22Rv1 (cell line): ENCODE measurements at regions not wholly inside any gene's neighbourhood (a gene's known extent, or its start where the extent isn't known, plus 50 kb on each side); places are given as distances from the start of the nearest gene placed in this dataset.

Experiments used
- ZFX ChIP-seq: fragments of 450-650 bp; IDR thresholded peaks from 2 replicates; pipeline ENCODE4 v1.6.1; 2017; ENCODE audit warnings: antibody characterized with exemption, borderline replicate concordance
- TF ChIP-seq, protein P1 (sequence below): fragments of 450-650 bp; IDR thresholded peaks from 2 replicates; pipeline ENCODE4 v1.5.1; 2017; ENCODE audit warnings: mild to moderate bottlenecking

DNA sequence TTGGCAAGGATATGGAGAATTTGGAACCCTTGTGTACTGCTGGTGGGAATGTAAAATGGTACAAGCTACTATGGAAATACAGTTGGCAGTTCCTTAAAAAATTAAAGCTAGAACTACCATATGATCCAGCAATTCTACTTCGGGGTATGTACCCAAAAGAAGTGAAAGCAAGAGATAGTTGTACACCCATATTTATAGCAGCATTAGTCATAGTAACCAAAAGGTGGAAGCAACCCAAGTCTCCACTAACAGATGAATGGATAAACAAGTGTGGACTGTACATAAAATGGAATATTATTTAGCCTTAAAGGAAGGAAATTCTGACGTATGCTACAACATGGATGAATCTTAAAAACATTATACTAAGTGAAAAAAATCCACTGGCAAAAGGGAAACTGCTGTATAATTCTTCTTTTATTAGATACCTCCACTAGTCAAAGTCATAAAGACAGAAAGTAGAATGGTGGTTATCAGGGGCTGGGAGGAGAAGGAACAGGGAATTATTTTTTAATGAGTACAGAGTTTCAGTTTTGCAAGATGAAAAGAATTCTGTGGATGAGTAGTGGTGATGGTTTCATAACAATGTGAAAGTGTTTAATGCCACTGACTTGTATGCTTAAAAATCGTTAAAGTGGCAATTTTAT is 141.6 kb downstream of the RXFP2 start:
- TF ChIP-seq, protein P1, sequence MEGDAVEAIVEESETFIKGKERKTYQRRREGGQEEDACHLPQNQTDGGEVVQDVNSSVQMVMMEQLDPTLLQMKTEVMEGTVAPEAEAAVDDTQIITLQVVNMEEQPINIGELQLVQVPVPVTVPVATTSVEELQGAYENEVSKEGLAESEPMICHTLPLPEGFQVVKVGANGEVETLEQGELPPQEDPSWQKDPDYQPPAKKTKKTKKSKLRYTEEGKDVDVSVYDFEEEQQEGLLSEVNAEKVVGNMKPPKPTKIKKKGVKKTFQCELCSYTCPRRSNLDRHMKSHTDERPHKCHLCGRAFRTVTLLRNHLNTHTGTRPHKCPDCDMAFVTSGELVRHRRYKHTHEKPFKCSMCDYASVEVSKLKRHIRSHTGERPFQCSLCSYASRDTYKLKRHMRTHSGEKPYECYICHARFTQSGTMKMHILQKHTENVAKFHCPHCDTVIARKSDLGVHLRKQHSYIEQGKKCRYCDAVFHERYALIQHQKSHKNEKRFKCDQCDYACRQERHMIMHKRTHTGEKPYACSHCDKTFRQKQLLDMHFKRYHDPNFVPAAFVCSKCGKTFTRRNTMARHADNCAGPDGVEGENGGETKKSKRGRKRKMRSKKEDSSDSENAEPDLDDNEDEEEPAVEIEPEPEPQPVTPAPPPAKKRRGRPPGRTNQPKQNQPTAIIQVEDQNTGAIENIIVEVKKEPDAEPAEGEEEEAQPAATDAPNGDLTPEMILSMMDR = no peak
- TF ChIP-seq ZFX = no peak
